GM12875 (cell line): ENCODE measurements at regions not wholly inside any gene's neighbourhood (a gene's known extent, or its start where the extent isn't known, plus 50 kb on each side); places are given as distances from the start of the nearest gene placed in this dataset.

Experiments used
- H3K4me3 ChIP-seq: one replicate; pipeline ENCODE4 v1.5.1; 2011; ENCODE audit warnings: low read depth, low read length, control low read depth
- CTCF ChIP-seq: IDR thresholded peaks from 2 replicates; pipeline ENCODE4 v1.5.1; 2011; ENCODE audit warnings: low read depth, mild to moderate bottlenecking, control low read depth, inconsistent platforms, low read length, moderate library complexity, borderline replicate concordance; ENCODE audit not compliant: insufficient read depth

- no peak overlapping the region for H3K4me3 ChIP-seq
- no peak for TF ChIP-seq CTCF
Observed at GRCh38 chr2:58870704-58871103, 629.6 kb upstream of the FANCL start.

- TF ChIP-seq CTCF: no peak
- H3K4me3 ChIP-seq: no peak overlapping the region
Observed at GRCh38 chr2:58866946-58867345, 625.8 kb upstream of the FANCL start.

GRCh38 chr2:58866527-58866926, 625.4 kb upstream of the FANCL start:
- TF ChIP-seq CTCF: no peak
- H3K4me3 ChIP-seq: no peak overlapping the region

- no peak overlapping the region for H3K4me3 ChIP-seq
- TF ChIP-seq CTCF: no peak
Observed at GRCh38 chr2:58866040-58866439, 624.9 kb upstream of the FANCL start.

GRCh38 chr2:58865436-58865835, 624.3 kb upstream of the FANCL start:
- TF ChIP-seq CTCF: no peak
- no peak overlapping the region for H3K4me3 ChIP-seq

GRCh38 chr2:58862244-58862643, 621.1 kb upstream of the FANCL start:
- TF ChIP-seq CTCF: no peak
- H3K4me3 ChIP-seq: no peak overlapping the region

- no peak for TF ChIP-seq CTCF
- no peak overlapping the region for H3K4me3 ChIP-seq
Observed at GRCh38 chr2:58860586-58860985, 619.5 kb upstream of the FANCL start.
